NT2/D1 (cell line): ENCODE measurements at regions not wholly inside any gene's neighbourhood (a gene's known extent, or its start where the extent isn't known, plus 50 kb on each side); places are given as distances from the start of the nearest gene placed in this dataset.

ENCODE experiments used
- DNase-seq: peaks from one replicate; pipeline ENCODE4 v3.0.0-alpha.2; 2011; ENCODE audit warnings: low read depth, low spot score
- H3K27me3 ChIP-seq: 2 replicates; pipeline ENCODE4 v1.6.0; 2011; ENCODE audit warnings: mild to moderate bottlenecking; ENCODE audit not compliant: insufficient read length, insufficient read depth
- H3K36me3 ChIP-seq: 2 replicates; pipeline ENCODE4 v1.6.1; 2011; ENCODE audit warnings: mild to moderate bottlenecking, low read length, mixed read lengths; ENCODE audit not compliant: insufficient read depth, insufficient read length
- H3K4me1 ChIP-seq: 2 replicates; pipeline ENCODE4 v1.5.1; 2011; ENCODE audit not compliant: insufficient read depth, insufficient read length
- H3K4me3 ChIP-seq: 2 replicates; pipeline ENCODE4 v1.5.1; 2011; ENCODE audit warnings: low read depth; ENCODE audit not compliant: insufficient read length
- H3K9ac ChIP-seq: 2 replicates; pipeline ENCODE4 v1.6.0; 2011; ENCODE audit warnings: low read depth; ENCODE audit not compliant: insufficient read length
- H3K9me3 ChIP-seq: 2 replicates; pipeline ENCODE4 v1.5.1; 2011; ENCODE audit warnings: mild to moderate bottlenecking, low read length; ENCODE audit not compliant: insufficient read depth
- SUZ12 ChIP-seq: IDR thresholded peaks from 2 replicates; pipeline ENCODE4 v1.6.1; 2011; ENCODE audit not compliant: insufficient read length, insufficient read depth; ENCODE audit errors: extremely low read depth
- YY1 ChIP-seq: IDR thresholded peaks from 2 replicates; pipeline ENCODE4 v1.6.1; 2011; ENCODE audit not compliant: insufficient read length, insufficient read depth
- ZNF274 ChIP-seq: IDR thresholded peaks from 2 replicates; pipeline ENCODE4 v1.6.1; 2011; ENCODE audit warnings: mild to moderate bottlenecking, low read depth, low read length

GRCh38 chr13:80655778-80656511 lies 315.0 kb upstream of the SPRY2 start:
- DNase-seq: no peak
- no peak overlapping the region for H3K4me3 ChIP-seq

DNA sequence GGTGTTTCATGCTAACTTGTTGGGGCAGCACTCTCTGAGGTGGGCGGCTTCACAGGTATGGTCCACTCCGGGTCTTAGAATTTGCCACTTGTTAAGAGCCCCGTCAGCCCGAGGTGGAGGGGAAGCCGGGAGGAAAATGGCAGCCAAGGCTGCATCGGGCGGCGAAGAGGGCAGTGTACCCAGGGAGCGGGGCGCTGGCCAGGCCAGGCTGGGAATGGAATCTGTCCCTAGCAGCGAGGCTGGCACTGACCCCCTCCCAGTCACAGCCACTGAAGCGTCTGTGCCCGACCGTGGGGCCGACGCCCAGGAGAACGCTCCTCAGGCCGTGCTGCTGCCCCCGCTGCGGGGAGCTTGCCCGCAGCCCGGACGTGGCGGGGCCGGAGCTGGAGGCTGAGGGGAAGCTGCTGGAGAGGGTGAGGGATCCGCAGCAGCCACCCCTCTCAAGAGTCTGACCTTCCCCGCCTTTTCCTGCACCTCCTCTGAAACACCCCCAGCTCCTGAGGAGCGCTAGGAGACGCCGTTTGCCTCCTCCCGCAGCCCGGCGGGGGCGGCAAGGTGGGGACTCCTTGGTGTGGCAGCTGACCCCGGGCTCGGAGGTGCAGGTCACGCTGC lies 313.8 kb upstream of the SPRY2 start:
- Histone ChIP-seq H3K36me3 (no peaks in the 10 kb centered on the region), H3K4me3 (no peak overlapping the region), H3K9ac (no peak overlapping the region)

More at GRCh38 chr13:80655778-80656511, 315.0 kb upstream of the SPRY2 start:
- Histone ChIP-seq H3K9ac (no peak overlapping the region), H3K27me3 (no peaks in the 10 kb centered on the region), H3K36me3 (no peaks in the 10 kb centered on the region), H3K9me3 (no peaks in the 10 kb centered on the region), H3K4me1 (no peaks in the 10 kb centered on the region)
- TF ChIP-seq YY1 (no peak), SUZ12 (no peak), ZNF274 (no peak)

DNA sequence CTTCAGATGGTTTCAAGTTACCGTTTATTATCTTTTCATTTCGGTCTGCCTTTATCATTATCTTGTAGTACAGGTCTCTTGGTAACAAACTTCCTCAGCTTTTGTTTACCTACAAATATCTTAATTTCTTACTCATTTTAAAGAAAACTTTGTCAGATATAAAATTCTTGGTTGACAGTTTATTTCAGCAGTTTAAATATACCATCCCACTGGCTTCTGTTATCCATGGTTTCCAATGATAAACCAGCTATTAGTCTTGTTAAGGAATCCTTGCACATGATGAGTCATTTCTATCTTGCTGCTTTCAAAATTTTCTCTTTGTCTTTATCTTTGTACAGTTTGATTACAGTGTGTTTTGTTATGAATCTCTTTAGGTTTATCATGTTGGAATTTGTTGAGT lies 308.3 kb upstream of the SPRY2 start:
- no peaks in the 10 kb centered on the region for H3K27me3 ChIP-seq
- no peak for TF ChIP-seq YY1
- no peak for TF ChIP-seq ZNF274
- no peak for TF ChIP-seq SUZ12

More for the DNA sequence above, 313.8 kb upstream of the SPRY2 start:
- no peaks in the 10 kb centered on the region for H3K4me1 ChIP-seq
- no peak for DNase-seq
- TF ChIP-seq SUZ12: no peak
- no peak for TF ChIP-seq ZNF274
- TF ChIP-seq YY1: no peak
- no peaks in the 10 kb centered on the region for H3K27me3 ChIP-seq
- H3K9me3 ChIP-seq: no peaks in the 10 kb centered on the region

GRCh38 chr13:80642641-80643040 lies 301.7 kb upstream of the SPRY2 start:
- H3K36me3 ChIP-seq: no peaks in the 10 kb centered on the region
- no peak for DNase-seq
- H3K4me3 ChIP-seq: no peak overlapping the region
- TF ChIP-seq SUZ12 (no peak), YY1 (no peak), ZNF274 (no peak)
- H3K9ac ChIP-seq: no peak overlapping the region
- no peaks in the 10 kb centered on the region for H3K4me1 ChIP-seq
- H3K9me3 ChIP-seq: no peaks in the 10 kb centered on the region
- H3K27me3 ChIP-seq: no peaks in the 10 kb centered on the region

More for the DNA sequence above, 308.3 kb upstream of the SPRY2 start:
- Histone ChIP-seq H3K4me3 (no peak overlapping the region), H3K9me3 (no peaks in the 10 kb centered on the region), H3K36me3 (no peaks in the 10 kb centered on the region), H3K4me1 (no peaks in the 10 kb centered on the region), H3K9ac (no peak overlapping the region)
- no peak for DNase-seq

DNA sequence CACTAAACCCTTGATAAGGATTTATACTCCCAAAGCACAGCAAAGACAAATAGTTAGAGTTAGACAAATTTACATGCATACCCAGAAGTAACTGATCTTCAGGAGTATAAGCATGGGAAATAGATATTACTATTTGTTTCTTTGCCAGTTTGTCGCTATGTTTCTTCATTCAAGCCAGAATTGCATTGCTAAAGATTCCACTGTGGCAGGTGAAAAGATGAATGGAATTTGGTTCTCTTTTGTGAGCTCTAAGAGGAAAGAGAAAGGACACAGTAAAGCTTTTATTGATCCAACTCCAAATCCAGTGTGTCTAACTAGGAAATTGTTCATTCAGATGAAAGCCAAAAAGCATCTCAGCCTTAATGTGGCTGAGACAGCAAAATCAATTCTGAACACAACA lies 292.3 kb upstream of the SPRY2 start:
- no peak for DNase-seq
- H3K9ac ChIP-seq: no peak overlapping the region
- no peaks in the 10 kb centered on the region for H3K9me3 ChIP-seq
- no peak overlapping the region for H3K4me3 ChIP-seq
- no peaks in the 10 kb centered on the region for H3K36me3 ChIP-seq
- TF ChIP-seq ZNF274 (no peak), YY1 (no peak), SUZ12 (no peak)
- no peaks in the 10 kb centered on the region for H3K4me1 ChIP-seq
- H3K27me3 ChIP-seq: no peaks in the 10 kb centered on the region

- H3K4me3 ChIP-seq: no peak overlapping the region
- H3K27me3 ChIP-seq: no peaks in the 10 kb centered on the region
- H3K9ac ChIP-seq: no peak overlapping the region
- H3K9me3 ChIP-seq: no peaks in the 10 kb centered on the region
- TF ChIP-seq SUZ12 (no peak), YY1 (no peak), ZNF274 (no peak)
- DNase-seq: no peak
- H3K36me3 ChIP-seq: no peaks in the 10 kb centered on the region
- no peaks in the 10 kb centered on the region for H3K4me1 ChIP-seq
Measured at GRCh38 chr13:80630685-80631121, 289.8 kb upstream of the SPRY2 start.

DNA sequence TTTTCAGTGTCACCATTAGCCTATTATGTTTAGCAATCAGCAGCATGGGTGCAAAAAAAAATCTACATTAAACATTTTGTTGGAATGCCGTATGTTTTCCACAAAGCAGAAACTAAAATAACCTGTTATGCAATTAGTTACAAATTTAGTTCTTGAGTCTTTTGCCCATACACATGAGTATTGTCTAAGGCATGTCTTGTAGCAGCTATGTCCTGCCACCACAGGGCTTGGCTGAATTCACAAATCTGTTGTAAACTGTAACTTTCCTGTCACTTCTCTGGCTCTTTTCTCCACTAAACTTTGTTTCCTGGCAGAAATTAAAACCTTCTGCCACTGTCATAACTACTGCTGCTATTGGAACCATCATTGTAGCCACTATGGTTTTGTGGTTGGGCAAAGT lies 277.9 kb upstream of the SPRY2 start:
- no peaks in the 10 kb centered on the region for H3K27me3 ChIP-seq
- H3K4me3 ChIP-seq: no peak overlapping the region
- DNase-seq: no peak
- H3K36me3 ChIP-seq: no peaks in the 10 kb centered on the region
- no peak overlapping the region for H3K9ac ChIP-seq
- H3K9me3 ChIP-seq: no peaks in the 10 kb centered on the region
- no peaks in the 10 kb centered on the region for H3K4me1 ChIP-seq
- TF ChIP-seq ZNF274 (no peak), YY1 (no peak), SUZ12 (no peak)
